NB4 (cell line): ENCODE measurements at regions not wholly inside any gene's neighbourhood (a gene's known extent, or its start where the extent isn't known, plus 50 kb on each side); places are given as distances from the start of the nearest gene placed in this dataset.

Source experiments
- CTCF ChIP-seq: IDR thresholded peaks from one replicate; pipeline ENCODE4 v1.5.1; 2012; ENCODE audit warnings: low read depth, low read length
- MAX ChIP-seq: IDR thresholded peaks from 2 replicates; pipeline ENCODE4 v1.6.1; 2011; ENCODE audit warnings: low read depth, low read length
- MYC ChIP-seq: IDR thresholded peaks from 2 replicates; pipeline ENCODE4 v1.6.1; 2011; ENCODE audit warnings: low read depth, low read length
- POLR2A ChIP-seq: IDR thresholded peaks from 2 replicates; pipeline ENCODE4 v1.6.1; 2011; ENCODE audit warnings: mild to moderate bottlenecking; ENCODE audit not compliant: insufficient read length; ENCODE audit errors: extremely low read depth

GRCh38 chr3:102205647-102206046, 229.2 kb upstream of the ZPLD1 start:
- TF ChIP-seq CTCF (no peak), MYC (no peak), POLR2A (no peak), MAX (no peak)
